EH (cell line): ENCODE measurements at regions not wholly inside any gene's neighbourhood (a gene's known extent, or its start where the extent isn't known, plus 50 kb on each side); places are given as distances from the start of the nearest gene placed in this dataset.
A peak's percentile ranks its signal among the peaks of the same experiment; 100 is the strongest.
"Not testable (repeated sequence)": the region's sequence is repeated elsewhere in the genome, so short reads cannot be mapped to it uniquely, and the experiment has no call there.

Experiments used
- DNase-seq: peaks from one replicate; pipeline ENCODE4 v3.0.0-alpha.2; 2015; ENCODE audit warnings: low read depth

DNA sequence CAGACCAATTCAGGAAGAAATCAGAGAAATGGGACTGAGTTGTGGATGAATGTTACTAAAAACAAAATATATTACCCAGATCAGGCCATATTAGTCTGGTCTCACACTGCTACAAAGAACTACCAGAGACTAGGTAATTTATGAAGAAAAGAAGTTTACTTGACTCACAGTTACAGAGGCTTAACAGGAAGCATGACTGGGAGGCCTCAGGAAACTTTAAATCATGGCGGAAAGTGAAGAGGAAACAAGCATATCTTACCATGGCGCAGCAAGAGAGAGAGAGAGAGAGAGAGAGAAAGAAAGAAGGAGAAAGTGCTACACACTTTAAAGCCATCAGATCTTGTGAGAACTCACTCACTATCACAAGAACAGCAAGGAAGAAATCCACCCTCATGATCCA, 636.8 kb upstream of the GRM3 start:
- DNase-seq: no peak

DNA sequence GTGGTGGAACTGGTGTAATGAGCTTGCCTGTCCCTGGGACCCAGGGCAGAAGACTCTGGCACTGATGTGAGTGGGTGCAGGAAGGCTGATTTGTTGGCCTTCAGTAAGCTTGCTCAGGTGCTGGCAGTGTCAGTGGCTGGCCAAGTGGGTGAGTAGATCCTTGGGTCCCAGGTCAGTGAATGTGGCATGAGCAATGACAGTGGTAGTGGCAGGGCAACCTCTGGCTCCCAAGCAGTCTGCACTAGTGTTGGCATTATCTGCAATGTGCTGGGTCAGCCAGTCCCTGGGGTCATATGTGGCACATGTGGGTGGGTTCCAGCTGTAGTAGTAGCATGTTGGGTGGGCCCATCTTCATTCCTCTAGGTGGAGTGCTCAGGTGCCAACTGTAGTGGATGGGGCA, 640.9 kb upstream of the GRM3 start:
- DNase-seq: no peak

DNA sequence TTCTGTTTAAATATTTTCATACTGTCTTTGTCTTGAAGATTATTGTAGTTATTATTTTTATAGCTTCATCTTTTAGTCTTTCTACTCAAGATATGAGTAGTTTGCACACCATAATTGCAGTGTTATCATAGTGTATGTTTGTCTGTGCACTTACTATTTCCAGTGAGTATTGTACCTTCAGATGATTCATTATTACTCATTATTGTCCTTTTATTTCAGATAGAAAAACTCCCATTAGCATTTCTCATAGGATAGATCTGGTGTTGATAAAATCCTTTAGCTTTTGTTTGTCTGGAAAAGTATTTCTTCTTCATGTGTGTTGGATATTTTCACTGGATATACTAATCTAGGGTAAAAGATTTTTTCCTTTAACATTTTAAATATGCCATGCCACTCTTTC, 646.2 kb upstream of the GRM3 start:
- DNase-seq: no peak

DNA sequence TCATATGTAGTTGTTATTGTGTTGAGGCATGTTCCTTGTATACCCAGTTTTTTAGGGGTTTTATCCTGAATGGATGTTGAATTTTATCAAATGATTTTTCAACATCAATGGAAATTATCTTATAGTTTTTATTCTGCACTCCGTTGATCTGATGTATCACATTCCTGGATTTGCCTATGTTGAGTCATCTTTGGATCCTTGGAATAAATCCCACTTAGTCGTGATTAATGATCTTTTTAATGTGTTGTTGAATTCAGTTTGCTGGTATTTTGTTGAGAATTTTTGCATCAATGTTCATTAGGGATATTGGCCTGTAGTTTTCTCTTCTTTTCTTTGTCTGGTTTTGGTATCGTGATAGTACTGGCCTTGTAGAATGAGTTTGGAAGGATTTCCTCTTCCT, 648.6 kb upstream of the GRM3 start:
- DNase-seq: no peak

DNA sequence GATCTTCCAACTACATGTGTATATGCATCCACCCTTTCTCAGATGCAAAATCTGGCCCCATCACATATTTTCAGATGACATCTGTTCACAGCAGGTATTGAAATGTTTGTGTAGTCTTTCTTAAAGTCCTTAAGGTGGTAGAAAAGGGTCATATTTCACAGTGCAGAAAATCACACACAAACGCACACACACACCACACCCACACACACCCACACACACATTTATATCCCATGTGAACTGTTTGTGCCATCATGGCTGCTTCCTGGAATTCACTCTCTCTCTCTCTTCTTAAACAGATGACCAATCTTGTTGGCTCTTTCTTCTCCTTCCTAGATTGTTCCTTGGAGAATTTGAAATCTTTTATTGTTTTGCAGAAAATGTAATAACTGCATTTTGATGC, 663.0 kb upstream of the GRM3 start:
- DNase-seq: no peak

DNA sequence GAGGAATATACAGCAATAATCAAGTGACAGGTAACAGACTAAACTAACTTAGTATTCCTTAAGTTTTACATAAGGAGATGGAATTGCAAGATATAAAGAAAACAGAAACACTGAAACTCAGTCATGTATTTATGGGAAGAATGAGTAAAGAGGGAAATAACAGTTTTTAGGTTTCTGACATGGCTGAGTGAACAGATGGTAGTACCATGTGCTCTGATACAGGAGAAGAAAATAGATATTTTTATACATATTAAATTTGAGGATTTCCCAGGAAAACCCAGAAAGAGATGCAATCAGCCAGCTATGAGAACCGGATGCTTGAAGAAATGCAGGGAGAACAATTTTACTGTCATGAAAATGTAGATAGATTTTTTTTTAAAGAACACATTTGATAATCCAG, 669.5 kb upstream of the GRM3 start:
- DNase-seq: no peak

DNA sequence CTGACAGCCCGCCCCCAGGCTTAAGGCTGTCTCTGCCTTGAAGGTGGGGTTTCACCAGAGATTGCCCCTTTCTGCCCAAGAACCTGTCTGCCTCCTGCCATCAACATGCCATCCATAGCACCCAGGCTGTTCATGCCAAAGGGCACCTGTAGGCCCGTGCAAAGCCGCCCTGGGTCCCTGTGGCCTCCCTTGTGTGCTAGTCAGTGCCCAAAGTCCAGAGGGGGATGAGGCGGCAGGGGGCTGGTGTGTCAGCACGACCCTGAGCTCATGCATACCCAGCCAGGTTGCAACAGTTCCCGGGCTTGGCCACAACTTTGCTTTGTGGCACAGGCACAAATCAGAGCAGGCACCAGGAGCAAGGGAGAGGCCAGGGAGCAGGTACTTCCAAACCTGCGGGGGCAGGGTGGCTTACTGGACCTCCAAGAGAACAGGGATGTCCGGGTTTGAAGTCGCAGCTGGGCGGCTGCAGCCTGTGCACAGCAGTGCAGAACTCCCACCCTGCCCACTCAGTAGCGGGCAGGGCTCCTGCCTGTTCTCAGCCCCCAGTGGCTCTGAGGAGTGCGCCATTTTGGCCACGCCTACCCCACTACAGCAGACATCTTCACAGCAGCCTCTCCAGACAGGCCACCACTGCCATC, 671.1 kb upstream of the GRM3 start:
- DNase-seq: no peak

DNA sequence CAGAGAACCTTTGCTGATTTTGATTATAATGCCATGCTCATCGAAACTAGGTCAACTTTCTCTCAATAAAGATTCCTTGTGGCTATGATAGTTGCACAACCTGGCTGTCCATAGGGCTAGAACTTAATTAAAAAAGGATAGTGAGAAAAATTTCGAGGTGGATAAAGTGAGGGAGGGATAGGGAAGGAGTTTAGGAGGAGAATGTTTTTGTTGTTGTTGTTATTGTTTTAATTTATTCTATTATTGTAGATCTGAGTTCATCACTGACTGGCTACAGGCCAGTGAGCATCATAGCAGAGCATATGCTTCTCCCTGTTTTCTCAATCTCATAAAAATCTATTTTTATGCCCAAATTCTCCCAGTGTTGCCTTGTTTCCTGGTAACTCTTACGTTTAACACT, 688.7 kb upstream of the GRM3 start:
- no peak for DNase-seq

DNA sequence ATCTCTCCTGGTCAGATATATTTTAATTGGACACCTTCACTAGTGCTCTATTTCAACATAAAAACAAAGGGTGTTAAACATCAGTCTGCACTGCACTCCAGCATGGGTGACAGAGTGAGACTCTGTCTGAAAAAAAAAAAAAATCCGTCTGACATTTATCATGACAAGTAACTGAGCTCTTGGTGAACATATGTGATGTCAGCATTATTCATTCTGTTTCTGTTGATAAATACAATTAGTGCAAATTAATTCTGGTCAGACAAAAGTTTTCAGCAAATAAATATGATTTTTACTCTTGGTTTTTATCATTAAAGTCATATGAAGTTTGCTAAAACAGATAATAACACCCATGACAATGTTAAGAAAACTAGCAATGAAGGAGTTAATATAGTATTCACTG, 692.8 kb upstream of the GRM3 start:
- DNase-seq: no peak

DNA sequence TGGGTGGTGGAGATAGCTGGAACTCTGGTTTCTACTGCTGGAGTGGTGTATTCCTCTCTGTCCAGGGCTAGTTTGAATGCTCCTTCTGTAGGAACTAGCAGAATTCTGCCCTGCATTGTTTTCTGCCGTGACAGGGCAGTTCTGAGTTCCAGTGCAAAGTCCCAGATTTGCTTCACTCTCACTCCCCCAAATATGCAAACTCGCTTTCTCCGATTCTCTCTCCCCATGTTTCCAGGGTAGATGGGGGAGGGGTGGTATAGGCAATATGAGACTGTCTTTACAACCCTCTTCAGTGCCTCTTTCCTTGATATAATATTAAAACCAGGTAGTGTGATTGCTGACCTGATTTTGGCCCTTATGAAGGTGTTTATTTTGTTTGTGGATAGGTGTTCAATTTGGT, 693.3 kb upstream of the GRM3 start:
- no peak for DNase-seq

DNA sequence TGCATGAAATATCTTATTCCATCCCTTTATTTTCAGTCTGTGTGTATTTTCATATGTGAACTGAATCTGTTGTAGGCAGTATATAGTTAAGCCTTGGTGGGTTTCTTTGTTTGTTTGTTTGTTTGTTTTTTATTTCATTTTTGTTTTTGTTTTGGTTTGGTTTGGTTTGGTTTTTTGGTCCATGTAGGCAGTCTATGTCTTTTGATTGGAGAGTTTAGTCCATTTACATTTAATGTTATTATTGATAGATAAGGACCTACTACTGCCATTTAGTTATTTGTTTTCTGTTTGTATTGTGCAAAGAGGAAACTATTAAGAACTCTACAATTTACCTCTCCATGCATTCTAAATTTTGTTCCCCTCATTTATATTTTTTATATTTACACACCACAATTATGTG, 695.9 kb upstream of the GRM3 start:
- no peak for DNase-seq

DNA sequence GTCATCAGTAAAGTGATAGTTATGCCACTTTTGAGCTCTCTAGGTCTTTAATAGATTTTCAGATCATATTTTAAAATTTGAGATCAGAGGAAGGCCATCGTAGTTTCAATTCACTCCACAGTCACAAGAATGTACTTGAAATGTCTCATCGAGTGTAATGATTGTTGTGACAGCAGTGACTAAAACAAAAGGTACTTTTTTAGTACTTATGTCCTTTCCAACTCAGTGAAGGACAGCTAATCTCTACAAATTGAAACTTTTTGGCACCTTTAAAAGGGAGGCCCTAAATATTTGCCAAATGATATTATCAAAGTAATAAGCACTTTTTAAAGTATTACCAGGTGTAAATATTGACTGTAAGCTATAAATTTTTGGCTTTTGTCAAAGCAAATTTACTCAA, 702.9 kb upstream of the GRM3 start:
- no peak for DNase-seq

DNA sequence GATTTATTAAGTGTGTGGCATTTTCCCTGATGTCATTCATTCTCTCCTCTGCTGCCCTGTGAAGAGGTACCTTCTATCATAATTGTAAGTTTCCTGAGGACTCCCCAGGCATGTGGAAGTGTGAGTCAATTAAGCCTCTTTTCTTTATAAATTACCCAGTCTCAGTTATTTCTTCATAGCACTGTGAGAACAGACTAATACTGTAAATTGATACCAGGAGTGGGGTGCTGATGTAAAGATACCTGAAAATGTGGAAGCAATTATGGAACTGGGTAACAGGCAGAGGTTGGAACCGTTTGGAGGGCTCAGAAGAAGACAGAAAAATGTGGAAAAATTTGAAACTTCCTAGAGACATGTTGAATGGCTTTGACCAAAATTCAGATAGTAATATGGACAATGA, 711.8 kb upstream of the GRM3 start:
- no peak for DNase-seq

DNA sequence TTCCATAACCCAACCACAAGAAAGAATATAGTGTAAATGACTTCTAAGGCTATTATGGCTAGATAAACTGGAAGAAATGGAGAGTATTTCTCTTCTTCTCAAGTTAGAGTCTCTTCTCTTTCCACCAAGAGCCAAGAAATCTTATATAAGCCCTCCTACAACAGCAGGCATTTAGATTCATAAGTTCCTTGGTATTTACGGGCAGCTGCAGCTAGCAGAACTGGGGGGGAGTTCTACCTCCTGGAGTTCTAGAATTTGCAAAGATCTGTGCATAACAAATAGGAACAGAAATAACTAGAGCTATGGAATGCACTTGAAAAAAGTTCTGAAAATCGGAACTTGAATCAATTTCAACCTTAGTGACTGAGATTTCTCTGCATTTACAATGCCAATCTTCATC, 715.2 kb upstream of the GRM3 start:
- no peak for DNase-seq

DNA sequence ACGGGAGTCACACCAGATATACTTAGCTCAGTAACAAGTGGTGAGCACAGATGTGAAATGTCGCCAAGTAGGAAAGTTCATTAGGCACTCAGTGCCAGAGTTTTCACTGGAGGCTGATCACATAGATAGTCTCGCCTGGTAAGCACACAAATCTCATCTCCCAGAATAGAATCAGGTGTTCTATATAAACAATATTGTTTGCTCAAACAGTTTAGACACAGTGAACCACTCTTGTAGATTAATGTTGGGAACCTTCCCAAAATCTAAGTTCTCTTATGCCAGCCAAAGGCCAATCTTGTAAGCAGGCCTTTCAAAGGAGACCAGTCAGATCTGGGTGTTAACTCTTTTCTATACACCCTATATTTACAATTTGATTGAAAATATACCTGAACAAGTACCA, 716.5 kb upstream of the GRM3 start:
- no peak for DNase-seq

DNA sequence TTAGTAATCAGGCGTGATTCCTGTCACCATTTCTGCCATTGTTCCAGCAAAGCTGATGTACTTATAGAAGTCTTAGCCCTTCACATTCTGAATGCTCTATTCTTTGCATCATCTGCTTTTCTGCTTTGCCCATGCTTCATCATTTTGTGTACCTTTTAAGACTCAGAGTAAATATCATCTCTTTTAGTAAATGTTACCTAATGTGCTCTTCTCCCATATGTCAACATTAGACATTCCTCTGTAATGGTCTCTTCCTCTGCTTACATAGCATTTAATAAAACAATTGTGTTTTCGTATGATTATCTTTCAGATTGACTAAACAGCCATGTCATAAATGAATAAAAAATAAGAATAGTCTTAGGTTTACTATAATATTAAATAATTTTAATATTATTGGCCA, 719.6 kb upstream of the GRM3 start:
- DNase-seq: no peak

DNA sequence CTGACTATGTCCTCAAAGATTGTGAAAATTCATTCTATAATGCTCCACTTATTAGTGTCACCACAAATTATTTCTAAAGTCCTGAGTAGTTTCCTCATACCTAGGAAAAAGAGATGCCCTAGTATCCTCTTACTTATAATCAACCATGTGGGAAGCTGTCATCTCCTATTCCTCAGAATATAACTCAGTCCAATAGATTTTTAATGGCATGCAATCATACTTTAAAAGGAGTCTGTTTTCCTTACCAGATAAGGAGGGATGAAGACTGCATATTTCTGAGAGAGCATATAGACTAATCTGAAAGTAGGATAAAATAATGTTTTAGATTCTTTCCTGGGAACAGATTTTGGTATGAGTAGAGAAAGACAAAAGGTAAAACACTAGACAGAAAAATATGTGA, 727.7 kb upstream of the GRM3 start:
- no peak for DNase-seq

DNA sequence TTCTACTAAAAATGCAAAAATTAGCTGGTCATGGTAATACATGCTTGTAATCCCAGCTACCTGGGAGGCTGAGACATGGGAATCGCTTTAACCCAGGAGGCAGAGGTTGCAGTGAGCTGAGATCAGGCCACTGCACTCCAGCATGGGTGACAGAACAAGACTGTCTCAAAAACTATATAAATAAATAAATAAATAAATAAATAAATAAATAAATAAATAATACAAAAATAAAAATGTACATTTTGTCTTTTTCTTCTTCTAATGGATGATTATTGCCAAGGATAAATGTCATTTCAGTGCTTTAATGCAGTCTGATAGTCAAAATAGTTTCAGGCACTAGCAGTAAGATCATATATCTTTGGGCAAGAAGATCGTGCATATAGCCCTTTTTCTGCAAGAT, 727.6 kb upstream of the SEMA3D start:
- no peak for DNase-seq

DNA sequence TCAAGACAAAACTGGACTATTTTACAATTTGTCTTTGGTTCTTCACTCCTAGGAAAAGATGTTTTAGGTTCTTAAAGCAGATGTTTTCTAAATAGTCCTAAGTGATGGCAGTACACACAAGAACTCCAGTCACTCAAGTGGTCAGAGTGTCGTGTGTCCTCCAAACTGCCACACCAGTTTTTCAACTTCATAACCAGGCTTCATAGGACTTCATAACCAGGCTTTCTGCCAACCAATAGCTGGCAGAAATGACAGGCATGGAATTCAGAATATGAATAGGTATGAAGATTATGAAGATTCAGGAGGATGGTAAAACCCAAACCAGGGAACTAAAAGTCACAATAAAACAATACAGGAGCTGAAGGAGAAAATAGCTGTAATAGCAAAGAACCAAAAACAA, 721.2 kb upstream of the SEMA3D start:
- no peak for DNase-seq

DNA sequence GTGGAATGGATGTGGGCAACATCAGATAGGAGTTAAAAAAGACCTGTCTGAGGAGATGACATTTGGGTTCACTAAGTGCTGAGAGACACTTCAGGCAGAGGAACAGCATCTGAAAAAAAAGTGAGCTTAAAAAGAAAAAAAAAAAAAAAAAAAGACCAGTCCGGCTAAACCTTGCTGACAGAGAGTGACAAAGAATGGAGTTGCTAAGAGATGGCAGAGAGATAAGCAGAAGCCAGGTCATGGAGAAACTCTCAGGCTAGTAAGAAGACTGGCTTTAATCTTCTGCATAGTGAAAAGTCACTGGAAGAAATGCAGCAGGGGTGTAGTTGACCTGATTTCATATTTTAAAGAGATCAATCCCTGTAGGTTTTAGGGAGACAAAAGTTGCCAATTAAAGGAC, 711.1 kb upstream of the SEMA3D start:
- DNase-seq: no peak

DNA sequence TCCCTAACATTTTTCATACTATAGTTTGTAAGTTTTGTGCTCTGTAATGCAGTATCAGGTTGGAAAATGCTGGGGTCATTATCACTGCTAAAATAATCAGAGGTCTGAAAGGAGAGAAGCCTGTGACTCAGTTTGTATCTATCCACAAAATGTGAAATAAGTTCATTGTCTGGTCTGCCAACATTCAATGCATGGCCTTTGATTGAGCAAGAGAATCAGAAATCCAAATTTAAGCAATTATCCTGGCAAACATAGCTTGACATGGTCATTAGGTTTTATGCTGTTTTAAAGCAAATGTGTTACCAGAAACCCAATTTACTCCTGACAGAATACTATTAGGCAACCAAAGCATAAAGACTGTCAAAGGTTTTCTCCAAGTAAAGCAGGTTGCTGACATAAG, 709.7 kb upstream of the SEMA3D start:
- DNase-seq: no peak

DNA sequence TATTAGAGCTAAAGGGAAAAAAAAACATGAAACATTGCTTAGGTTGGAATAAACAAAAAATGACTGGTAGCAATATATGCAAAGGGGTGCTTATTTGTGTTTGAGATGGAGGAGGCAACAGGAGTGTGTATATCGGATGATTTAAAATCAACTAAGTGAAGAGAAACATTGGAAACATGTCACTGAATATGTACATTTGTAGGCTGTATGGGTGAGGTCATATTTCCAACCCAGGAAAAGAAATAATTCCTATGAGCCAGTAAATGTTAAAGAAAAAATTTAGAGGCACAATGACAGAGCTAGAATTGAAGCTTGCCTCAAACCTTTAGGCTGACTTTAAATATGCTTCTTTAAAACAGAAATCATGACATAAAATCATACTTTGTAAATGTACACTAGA, 709.0 kb upstream of the SEMA3D start:
- DNase-seq: no peak

DNA sequence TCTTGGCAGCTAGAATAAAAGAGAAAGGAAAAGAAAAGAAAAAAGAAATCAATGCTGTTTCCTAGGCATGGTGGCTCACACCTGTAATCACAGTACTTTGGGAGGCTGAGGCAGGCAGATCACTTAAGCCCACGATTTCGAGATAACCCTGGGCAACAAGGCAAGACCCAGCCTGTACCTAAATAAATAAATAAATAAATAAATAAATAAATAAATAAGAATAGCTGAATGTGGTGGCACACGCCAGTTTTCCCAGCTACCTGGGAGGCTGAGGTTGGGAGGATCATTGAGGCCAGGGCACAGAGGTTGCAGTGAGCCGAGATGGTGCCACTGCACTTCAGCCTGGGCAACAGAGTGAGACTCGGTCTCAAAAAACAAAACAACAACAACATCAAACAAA, 705.0 kb upstream of the SEMA3D start:
- DNase-seq: not testable (repeated sequence)

DNA sequence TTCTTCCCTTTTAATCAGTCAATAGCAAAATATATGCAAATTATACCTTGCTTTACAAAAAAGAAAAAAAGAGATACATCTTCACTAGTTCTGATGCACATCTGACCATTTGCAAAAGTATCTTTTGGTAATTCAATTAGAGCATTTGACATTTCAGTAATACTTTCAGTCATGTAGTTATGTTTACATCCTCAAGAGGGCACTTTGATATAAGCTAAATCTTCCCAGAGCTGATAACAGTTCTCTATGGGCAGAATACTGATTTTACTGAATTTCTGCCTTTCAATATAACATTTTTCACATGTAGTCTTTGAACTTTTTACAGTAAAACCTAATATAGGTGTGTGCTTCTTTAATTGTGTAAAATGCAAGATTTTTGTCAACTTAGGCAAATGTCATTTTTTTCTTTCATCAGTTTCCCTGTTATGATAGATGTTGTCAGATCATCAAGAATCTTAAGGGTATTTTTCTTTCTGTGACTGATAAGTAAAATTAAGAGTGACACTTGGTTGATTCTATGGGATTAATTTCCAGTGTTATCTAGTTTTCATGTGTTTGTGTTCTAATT, 703.5 kb upstream of the SEMA3D start:
- DNase-seq: peak; percentile 26

DNA sequence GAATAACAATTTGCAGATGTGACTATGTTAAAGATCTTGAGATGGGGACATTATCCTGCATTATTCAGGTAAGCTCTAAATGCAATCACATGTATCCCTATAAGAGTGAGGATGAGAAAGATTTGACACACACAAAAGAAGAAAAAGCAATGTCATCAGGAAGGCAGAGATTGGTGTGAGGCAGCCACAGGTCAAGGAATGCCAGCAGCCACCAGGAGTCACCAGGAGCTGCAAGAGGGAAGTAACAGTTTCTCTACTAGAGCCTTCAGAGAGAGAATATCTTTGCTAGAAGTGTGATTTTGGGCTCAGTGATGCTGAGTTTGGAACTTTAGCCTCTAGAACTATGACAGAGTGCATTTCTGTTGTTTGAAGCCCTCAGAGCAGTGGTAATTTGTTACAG, 700.3 kb upstream of the SEMA3D start:
- DNase-seq: no peak
